Adipocyte (in vitro differentiated cells): ENCODE measurements at regions not wholly inside any gene's neighbourhood (a gene's known extent, or its start where the extent isn't known, plus 50 kb on each side); places are given as distances from the start of the nearest gene placed in this dataset.
"Not testable (repeated sequence)": the region's sequence is repeated elsewhere in the genome, so short reads cannot be mapped to it uniquely, and the experiment has no call there.

Source experiments
- DNase-seq: peaks from one replicate; pipeline ENCODE4 v3.0.0-alpha.2; 2015; ENCODE audit warnings: low read depth
- H3K27me3 ChIP-seq: replicated peaks from 2 replicates; pipeline ENCODE4 v1.7.0; 2013; ENCODE audit warnings: mild to moderate bottlenecking, low read length, moderate library complexity; ENCODE audit not compliant: control insufficient read depth, insufficient read depth
- H3K36me3 ChIP-seq: 2 replicates; pipeline ENCODE4 v1.7.0; 2013; ENCODE audit warnings: low read length, mild to moderate bottlenecking, moderate library complexity; ENCODE audit not compliant: control insufficient read depth, insufficient read depth, severe bottlenecking
- H3K4me1 ChIP-seq: 2 replicates; pipeline ENCODE4 v1.7.0; 2013; ENCODE audit warnings: mild to moderate bottlenecking, low read length, moderate library complexity; ENCODE audit not compliant: control insufficient read depth, insufficient read depth
- H3K4me3 ChIP-seq: 2 replicates; pipeline ENCODE4 v1.7.0; 2013; ENCODE audit warnings: mild to moderate bottlenecking, low read length, moderate library complexity
- H3K9ac ChIP-seq: 2 replicates; pipeline ENCODE4 v1.7.0; 2013; ENCODE audit warnings: mild to moderate bottlenecking, low read length, moderate library complexity
- H3K9me3 ChIP-seq: 2 replicates; pipeline ENCODE4 v1.7.0; 2013; ENCODE audit warnings: mild to moderate bottlenecking, low read length, moderate library complexity; ENCODE audit not compliant: control insufficient read depth

DNA sequence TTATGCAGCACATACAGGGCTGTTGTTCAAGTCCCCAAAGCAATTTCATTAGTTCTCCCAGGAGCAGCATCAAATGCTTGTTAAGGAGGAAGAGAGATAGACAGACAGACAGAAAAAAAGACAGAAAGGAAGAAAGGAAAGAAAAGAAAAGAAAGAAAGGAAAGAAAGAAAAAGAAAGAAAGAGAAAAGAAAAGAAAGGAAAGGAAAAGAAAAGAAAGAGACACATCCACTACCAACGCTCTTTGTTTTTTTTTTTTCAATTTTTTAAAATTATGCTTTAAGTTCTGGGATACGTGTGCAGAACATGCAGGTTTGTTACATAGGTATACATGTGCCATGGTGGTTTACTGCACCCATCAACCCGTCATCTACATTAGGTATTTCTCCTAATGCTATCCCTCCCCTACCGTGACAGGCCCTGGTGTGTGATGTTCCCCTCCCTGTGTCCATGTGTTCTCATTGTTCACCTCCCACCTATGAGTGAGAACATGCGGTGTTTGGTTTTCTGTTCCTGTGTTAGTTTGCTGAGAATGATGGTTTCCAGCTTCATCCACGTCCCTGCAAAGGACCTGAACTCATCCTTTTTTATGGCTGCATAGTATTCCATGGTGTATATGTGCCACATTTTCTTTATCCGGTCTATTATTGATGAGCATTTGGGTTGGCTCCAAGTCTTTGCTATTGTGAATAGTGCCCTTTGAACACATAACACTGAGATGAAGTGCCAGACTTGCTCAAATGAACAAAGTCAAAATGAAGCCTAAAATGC is 119.0 kb upstream of the ZNF521 start:
- DNase-seq, H3K4me3 ChIP-seq, H3K9ac ChIP-seq, H3K9me3 ChIP-seq, H3K36me3 ChIP-seq, H3K27me3 ChIP-seq: not testable (repeated sequence)
- H3K4me1 ChIP-seq, result peaks cover 17% of the 10 kb centered on the region

GRCh38 chr18:25470062-25470461 is 118.1 kb upstream of the ZNF521 start:
- Histone ChIP-seq H3K9me3 (no peaks in the 10 kb centered on the region), H3K9ac (no peak overlapping the region), H3K4me3 (no peak overlapping the region), H3K4me1 (peaks cover 17% of the 10 kb centered on the region), H3K36me3 (no peaks in the 10 kb centered on the region), H3K27me3 (no peaks in the 10 kb centered on the region)
- no peak for DNase-seq

DNA sequence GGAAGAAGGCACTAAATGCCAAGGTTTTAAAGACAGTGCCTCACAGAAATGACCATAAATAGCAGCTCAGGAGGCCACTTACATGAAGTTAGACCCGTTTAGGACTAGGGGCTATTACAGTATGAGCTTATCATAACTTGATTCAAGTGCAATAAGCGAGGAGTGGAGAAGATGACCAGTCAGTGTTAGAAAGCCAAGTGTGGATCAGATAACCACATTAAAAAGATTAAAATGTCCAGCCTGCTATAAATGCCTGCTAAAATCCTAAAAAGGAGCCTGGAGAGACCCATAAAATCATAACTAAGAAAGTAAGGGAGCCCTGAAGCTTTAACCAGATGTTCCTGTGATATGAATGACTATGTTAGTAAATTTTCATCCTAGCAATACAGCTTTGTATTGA is 117.5 kb upstream of the ZNF521 start:
- Histone ChIP-seq H3K4me1 (peaks cover 17% of the 10 kb centered on the region), H3K36me3 (no peaks in the 10 kb centered on the region), H3K9ac (no peak overlapping the region), H3K27me3 (no peaks in the 10 kb centered on the region), H3K9me3 (no peaks in the 10 kb centered on the region), H3K4me3 (no peak overlapping the region)
- DNase-seq, result no peak

DNA sequence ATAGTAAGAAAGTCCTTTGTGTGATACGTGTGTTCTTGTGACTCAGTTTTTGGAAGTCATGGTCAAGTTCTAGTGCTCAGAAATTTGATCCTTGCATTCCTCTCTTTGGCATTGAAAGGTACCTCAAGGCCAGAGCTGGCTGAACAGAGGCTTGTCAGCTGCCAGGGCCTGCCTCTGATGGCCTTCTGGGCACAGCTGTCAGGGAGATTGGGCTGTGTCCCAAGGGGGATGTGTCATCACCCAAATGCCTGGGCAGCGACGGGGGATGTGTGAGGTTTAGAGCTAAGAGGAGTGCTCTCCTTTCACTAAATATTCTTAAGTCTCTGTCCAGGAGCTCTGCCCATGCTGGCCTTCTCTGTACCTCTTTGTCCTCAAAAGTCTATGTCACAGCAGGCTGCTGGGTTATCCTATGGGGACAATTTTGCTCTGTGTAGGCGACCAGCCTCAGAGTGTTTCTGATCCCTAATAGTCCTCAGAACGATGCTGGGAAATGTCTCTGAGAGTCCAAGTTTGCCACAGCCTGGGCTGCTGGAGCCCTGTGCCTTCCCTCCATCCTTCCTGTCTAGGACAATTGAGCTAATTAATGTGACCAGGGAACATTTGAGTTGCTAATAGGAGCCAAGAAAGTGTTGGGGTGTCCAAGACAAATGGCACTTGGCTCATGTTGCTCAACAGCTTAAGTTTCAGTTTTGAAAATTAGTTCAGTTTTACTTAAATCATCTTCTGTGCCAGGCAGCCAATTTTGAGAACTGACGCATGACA is 115.4 kb upstream of the ZNF521 start:
- Histone ChIP-seq H3K36me3 (no peaks in the 10 kb centered on the region), H3K4me1 (peaks cover 22% of the 10 kb centered on the region), H3K9ac (no peak overlapping the region), H3K4me3 (peak overlapping the region; percentile 38), H3K9me3 (no peaks in the 10 kb centered on the region), H3K27me3 (no peaks in the 10 kb centered on the region)
- peak; percentile 43 for DNase-seq

DNA sequence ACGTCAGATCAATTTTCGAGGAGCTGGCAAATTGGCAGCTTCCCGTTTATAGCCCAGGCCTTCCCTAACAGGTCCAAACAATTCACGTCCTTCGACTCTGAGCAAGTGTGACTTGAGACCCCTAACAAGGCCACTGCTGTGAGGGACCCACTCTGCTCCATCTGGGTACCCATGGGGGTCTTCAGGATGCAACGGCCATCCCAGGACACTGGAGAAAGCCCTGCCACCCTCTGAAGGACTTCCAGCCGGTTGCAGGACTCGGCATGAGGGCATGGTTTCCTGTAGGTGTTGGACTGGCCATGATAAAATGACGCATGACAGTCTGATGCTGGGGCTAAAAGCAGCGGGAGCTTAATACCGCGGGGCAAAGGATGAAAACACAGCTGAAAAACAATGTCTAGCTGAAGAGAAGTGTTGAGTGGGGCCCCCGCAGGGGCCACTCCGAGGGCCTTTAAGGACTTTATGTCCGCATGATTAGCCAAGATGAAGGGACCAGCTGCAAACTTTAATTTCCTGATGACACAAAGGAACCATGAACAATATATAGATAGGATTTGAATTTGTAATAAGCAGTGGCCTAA is 113.3 kb upstream of the ZNF521 start:
- Histone ChIP-seq H3K9me3 (no peaks in the 10 kb centered on the region), H3K27me3 (no peaks in the 10 kb centered on the region), H3K36me3 (no peaks in the 10 kb centered on the region), H3K9ac (no peak overlapping the region), H3K4me3 (no peak overlapping the region), H3K4me1 (peaks cover 29% of the 10 kb centered on the region)
- DNase-seq, result no peak

DNA sequence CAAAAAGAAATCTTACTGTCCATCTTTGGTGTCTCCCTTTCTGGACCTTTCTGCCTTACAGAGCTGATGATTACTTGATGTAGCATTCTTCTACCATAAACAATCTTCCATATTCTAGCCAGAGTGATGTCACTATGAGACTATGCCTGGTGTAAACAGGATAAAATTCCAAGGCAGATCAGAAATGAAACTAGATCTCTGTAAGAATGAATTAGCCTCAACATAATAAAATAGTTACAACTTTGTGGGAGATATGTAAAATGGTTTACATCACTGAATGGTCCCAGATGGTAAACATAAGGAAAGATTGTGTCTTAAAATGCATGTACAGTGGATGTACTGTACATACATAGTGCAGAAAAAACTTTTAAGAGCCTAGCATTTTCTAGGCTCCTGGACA is 112.3 kb upstream of the ZNF521 start:
- peak; percentile 77 for DNase-seq
- Histone ChIP-seq H3K4me3 (no peak overlapping the region), H3K4me1 (peaks cover 39% of the 10 kb centered on the region), H3K9me3 (no peaks in the 10 kb centered on the region), H3K9ac (no peak overlapping the region), H3K27me3 (no peaks in the 10 kb centered on the region), H3K36me3 (no peaks in the 10 kb centered on the region)

GRCh38 chr18:25463726-25464125 is 111.8 kb upstream of the ZNF521 start:
- no peaks in the 10 kb centered on the region for H3K27me3 ChIP-seq
- no peak for DNase-seq
- H3K9ac ChIP-seq, result no peak overlapping the region
- H3K4me1 ChIP-seq, result peaks cover 43% of the 10 kb centered on the region
- no peaks in the 10 kb centered on the region for H3K36me3 ChIP-seq
- no peak overlapping the region for H3K4me3 ChIP-seq
- H3K9me3 ChIP-seq, result no peaks in the 10 kb centered on the region

GRCh38 chr18:25459814-25460213 is 107.8 kb upstream of the ZNF521 start:
- no peak for DNase-seq
- Histone ChIP-seq H3K36me3 (no peaks in the 10 kb centered on the region), H3K9me3 (no peaks in the 10 kb centered on the region), H3K4me1 (peaks cover 60% of the 10 kb centered on the region), H3K4me3 (peak overlapping the region; percentile 15), H3K27me3 (no peaks in the 10 kb centered on the region), H3K9ac (no peak overlapping the region)

- Histone ChIP-seq H3K27me3 (no peaks in the 10 kb centered on the region), H3K4me3 (no peak overlapping the region), H3K9ac (no peak overlapping the region), H3K36me3 (no peaks in the 10 kb centered on the region), H3K4me1 (peaks cover 68% of the 10 kb centered on the region), H3K9me3 (no peaks in the 10 kb centered on the region)
- DNase-seq, result peak; percentile 13
Observed at GRCh38 chr18:25457601-25458000, 105.6 kb upstream of the ZNF521 start.

DNA sequence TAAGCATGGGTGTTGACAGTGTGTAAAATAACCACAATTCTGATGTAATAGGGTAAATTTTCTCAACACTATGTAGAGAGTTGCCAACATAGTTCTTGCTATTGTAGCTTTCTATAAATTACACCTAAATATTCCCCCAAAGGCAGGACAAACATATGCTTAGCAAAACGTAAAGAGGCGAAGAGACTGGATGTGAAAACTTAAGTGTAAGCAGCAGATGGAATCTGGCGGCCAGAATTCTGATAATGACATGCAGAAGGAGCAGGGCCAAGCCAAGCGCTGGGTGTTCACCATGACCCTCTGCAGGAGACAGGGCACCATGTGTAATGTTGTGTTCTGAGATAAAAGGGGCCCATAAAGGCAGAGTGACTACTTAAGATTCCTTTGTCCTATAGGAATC is 105.2 kb upstream of the ZNF521 start:
- H3K36me3 ChIP-seq, result no peaks in the 10 kb centered on the region
- H3K27me3 ChIP-seq, result no peaks in the 10 kb centered on the region
- H3K9me3 ChIP-seq, result no peaks in the 10 kb centered on the region
- H3K4me3 ChIP-seq, result no peak overlapping the region
- H3K4me1 ChIP-seq, result peaks cover 68% of the 10 kb centered on the region
- DNase-seq, result no peak
- H3K9ac ChIP-seq, result no peak overlapping the region

- peaks cover 68% of the 10 kb centered on the region for H3K4me1 ChIP-seq
- H3K27me3 ChIP-seq, result no peaks in the 10 kb centered on the region
- H3K9ac ChIP-seq, result no peak overlapping the region
- no peak for DNase-seq
- no peaks in the 10 kb centered on the region for H3K36me3 ChIP-seq
- H3K9me3 ChIP-seq, result peaks cover 2% of the 10 kb centered on the region
- H3K4me3 ChIP-seq, result no peak overlapping the region
Observed at GRCh38 chr18:25456334-25457010, 104.5 kb upstream of the ZNF521 start.
